WTC11 (cell line): ENCODE measurements at regions not wholly inside any gene's neighbourhood (a gene's known extent, or its start where the extent isn't known, plus 50 kb on each side); places are given as distances from the start of the nearest gene placed in this dataset.

Source experiments
- ATAC-seq: fragments of 200-7000 bp; cut with Tn5 transposase; 2 replicates; pipeline ENCODE4 v1.10.0; 2021; ENCODE audit warnings: mild to moderate bottlenecking, moderate library complexity
- CTCF ChIA-PET: fragments of 300-600 bp; sonication (Branson Sonifier 250); formaldehyde crosslinking; loops from one replicate; lab custom pipeline; 2021; ENCODE audit warnings: antibody characterized with exemption; lab: Charles Lee
- POLR2A ChIA-PET: fragments of 350-600 bp; sonication (Branson Sonifier 250); formaldehyde crosslinking; loops from one replicate; lab custom pipeline; 2021; ENCODE audit warnings: antibody characterized with exemption; lab: Charles Lee
- DNase-seq: peaks from one replicate; pipeline ENCODE4 v3.0.0; 2021; ENCODE audit warnings: low spot score
- H3K27ac Mint-ChIP-seq: 2 replicates; pipeline ENCODE4 v1.8.0; 2021; ENCODE audit warnings: mixed read lengths
- H3K27me3 Mint-ChIP-seq: 2 replicates; pipeline ENCODE4 v1.8.0; 2021; ENCODE audit warnings: low read depth, mild to moderate bottlenecking, moderate library complexity, mixed read lengths
- H3K36me3 Mint-ChIP-seq: 2 replicates; pipeline ENCODE4 v1.8.0; 2021; ENCODE audit warnings: mixed read lengths
- H3K4me1 Mint-ChIP-seq: 2 replicates; pipeline ENCODE4 v1.8.0; 2022; ENCODE audit warnings: mixed read lengths
- H3K4me3 Mint-ChIP-seq: 2 replicates; pipeline ENCODE4 v1.8.0; 2021; ENCODE audit warnings: mild to moderate bottlenecking, moderate library complexity, mixed read lengths
- H3K9me3 Mint-ChIP-seq: 2 replicates; pipeline ENCODE4 v1.8.0; 2021; ENCODE audit warnings: mixed read lengths
- CBFB ChIP-seq: sonication (generic); formaldehyde crosslinking; IDR thresholded peaks from 2 replicates; pipeline ENCODE4 v1.8.1; 2022; ENCODE audit warnings: mild to moderate bottlenecking, low read depth, missing genetic modification reagents
- EMX1 ChIP-seq: fragments of 250-450 bp; sonication (Bioruptor Pico); IDR thresholded peaks from 2 replicates; pipeline ENCODE4 v1.8.0; 2021; ENCODE audit warnings: mild to moderate bottlenecking
- FOXJ3 ChIP-seq: sonication (generic); formaldehyde crosslinking; IDR thresholded peaks from 2 replicates; pipeline ENCODE4 v1.9.0; 2021; ENCODE audit warnings: missing genetic modification reagents, mild to moderate bottlenecking, borderline replicate concordance
- FOXK1 ChIP-seq: sonication (generic); formaldehyde crosslinking; IDR thresholded peaks from 2 replicates; pipeline ENCODE4 v1.8.0; 2022; ENCODE audit warnings: mild to moderate bottlenecking, moderate library complexity, missing genetic modification reagents
- HMGA2 ChIP-seq: fragments of 250-450 bp; sonication (Bioruptor Pico); IDR thresholded peaks from 2 replicates; pipeline ENCODE4 v1.4.0; 2021; ENCODE audit warnings: mild to moderate bottlenecking, moderate library complexity
- MYBL2 ChIP-seq: sonication (generic); formaldehyde crosslinking; IDR thresholded peaks from 2 replicates; pipeline ENCODE4 v1.8.1; 2023; ENCODE audit warnings: mild to moderate bottlenecking, moderate library complexity, missing genetic modification reagents
- RELA ChIP-seq: sonication (generic); formaldehyde crosslinking; IDR thresholded peaks from 2 replicates; pipeline ENCODE4 v1.8.1; 2022; ENCODE audit warnings: missing genetic modification reagents, mild to moderate bottlenecking, borderline replicate concordance
- TEAD4 ChIP-seq: sonication (generic); formaldehyde crosslinking; IDR thresholded peaks from 2 replicates; pipeline ENCODE4 v1.8.0; 2022; ENCODE audit warnings: mild to moderate bottlenecking, missing genetic modification reagents
- TP53 ChIP-seq: sonication (generic); formaldehyde crosslinking; IDR thresholded peaks from 2 replicates; pipeline ENCODE4 v1.8.1; 2023; ENCODE audit warnings: mild to moderate bottlenecking, missing genetic modification reagents
- ZNF121 ChIP-seq: sonication (generic); formaldehyde crosslinking; IDR thresholded peaks from 2 replicates; pipeline ENCODE4 v1.8.0; 2023; ENCODE audit warnings: missing genetic modification reagents
- ZNF138 ChIP-seq: sonication (generic); formaldehyde crosslinking; conservative IDR thresholded peaks from 2 replicates; pipeline ENCODE4 v1.8.1; 2022; ENCODE audit warnings: mild to moderate bottlenecking, moderate library complexity, missing genetic modification reagents
- ZNF232 ChIP-seq: sonication (generic); formaldehyde crosslinking; IDR thresholded peaks from 2 replicates; pipeline ENCODE4 v1.8.0; 2022; ENCODE audit warnings: mild to moderate bottlenecking, missing genetic modification reagents
- ZNF263 ChIP-seq: sonication (generic); formaldehyde crosslinking; IDR thresholded peaks from 2 replicates; pipeline ENCODE4 v1.8.1; 2022; ENCODE audit warnings: low read depth, mild to moderate bottlenecking, moderate library complexity, missing genetic modification reagents
- TF ChIP-seq, protein P1 (sequence below): sonication (generic); formaldehyde crosslinking; IDR thresholded peaks from 2 replicates; pipeline ENCODE4 v1.8.0; 2022; ENCODE audit warnings: missing genetic modification reagents
- TF ChIP-seq, protein P2 (sequence below): sonication (generic); formaldehyde crosslinking; IDR thresholded peaks from 2 replicates; pipeline ENCODE4 v1.8.1; 2023; ENCODE audit warnings: mild to moderate bottlenecking, moderate library complexity, missing genetic modification reagents
- TF ChIP-seq, protein P3 (sequence below): sonication (generic); formaldehyde crosslinking; IDR thresholded peaks from 2 replicates; pipeline ENCODE4 v1.8.1; 2022; ENCODE audit warnings: low read depth, mild to moderate bottlenecking, moderate library complexity, missing genetic modification reagents, borderline replicate concordance
- TF ChIP-seq, protein P4 (sequence below): fragments of 250-450 bp; sonication (Bioruptor Pico); conservative IDR thresholded peaks from 2 replicates; pipeline ENCODE4 v1.9.0; 2021; ENCODE audit warnings: mild to moderate bottlenecking
- TF ChIP-seq, protein P5 (sequence below): sonication (generic); formaldehyde crosslinking; IDR thresholded peaks from 2 replicates; pipeline ENCODE4 v1.8.0; 2023; ENCODE audit warnings: missing genetic modification reagents

DNA sequence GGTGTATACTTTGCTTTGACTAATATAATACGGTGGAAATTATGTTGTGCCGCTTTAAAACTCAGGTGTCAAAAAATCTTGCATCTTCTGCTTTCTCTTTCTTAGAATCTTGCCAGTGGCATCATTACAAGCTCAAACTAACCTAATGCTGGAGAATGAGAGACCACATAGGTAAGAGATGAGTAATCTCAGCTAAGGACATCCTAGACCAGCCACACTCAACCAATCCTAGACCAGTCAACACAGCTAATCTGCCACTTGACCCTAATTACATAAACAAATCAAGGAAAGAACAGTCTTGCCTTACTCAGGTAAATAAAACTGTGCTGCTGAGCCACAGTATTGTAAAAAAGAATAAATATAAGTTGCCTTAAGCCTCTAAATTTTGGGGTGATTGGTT is 1323.9 kb upstream of the SPRY2 start (continued):
- TF ChIP-seq, protein P1, sequence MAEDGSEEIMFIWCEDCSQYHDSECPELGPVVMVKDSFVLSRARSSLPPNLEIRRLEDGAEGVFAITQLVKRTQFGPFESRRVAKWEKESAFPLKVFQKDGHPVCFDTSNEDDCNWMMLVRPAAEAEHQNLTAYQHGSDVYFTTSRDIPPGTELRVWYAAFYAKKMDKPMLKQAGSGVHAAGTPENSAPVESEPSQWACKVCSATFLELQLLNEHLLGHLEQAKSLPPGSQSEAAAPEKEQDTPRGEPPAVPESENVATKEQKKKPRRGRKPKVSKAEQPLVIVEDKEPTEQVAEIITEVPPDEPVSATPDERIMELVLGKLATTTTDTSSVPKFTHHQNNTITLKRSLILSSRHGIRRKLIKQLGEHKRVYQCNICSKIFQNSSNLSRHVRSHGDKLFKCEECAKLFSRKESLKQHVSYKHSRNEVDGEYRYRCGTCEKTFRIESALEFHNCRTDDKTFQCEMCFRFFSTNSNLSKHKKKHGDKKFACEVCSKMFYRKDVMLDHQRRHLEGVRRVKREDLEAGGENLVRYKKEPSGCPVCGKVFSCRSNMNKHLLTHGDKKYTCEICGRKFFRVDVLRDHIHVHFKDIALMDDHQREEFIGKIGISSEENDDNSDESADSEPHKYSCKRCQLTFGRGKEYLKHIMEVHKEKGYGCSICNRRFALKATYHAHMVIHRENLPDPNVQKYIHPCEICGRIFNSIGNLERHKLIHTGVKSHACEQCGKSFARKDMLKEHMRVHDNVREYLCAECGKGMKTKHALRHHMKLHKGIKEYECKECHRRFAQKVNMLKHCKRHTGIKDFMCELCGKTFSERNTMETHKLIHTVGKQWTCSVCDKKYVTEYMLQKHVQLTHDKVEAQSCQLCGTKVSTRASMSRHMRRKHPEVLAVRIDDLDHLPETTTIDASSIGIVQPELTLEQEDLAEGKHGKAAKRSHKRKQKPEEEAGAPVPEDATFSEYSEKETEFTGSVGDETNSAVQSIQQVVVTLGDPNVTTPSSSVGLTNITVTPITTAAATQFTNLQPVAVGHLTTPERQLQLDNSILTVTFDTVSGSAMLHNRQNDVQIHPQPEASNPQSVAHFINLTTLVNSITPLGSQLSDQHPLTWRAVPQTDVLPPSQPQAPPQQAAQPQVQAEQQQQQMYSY (CRISPR knock-in tag) = no peak
- TF ChIP-seq, protein P2, sequence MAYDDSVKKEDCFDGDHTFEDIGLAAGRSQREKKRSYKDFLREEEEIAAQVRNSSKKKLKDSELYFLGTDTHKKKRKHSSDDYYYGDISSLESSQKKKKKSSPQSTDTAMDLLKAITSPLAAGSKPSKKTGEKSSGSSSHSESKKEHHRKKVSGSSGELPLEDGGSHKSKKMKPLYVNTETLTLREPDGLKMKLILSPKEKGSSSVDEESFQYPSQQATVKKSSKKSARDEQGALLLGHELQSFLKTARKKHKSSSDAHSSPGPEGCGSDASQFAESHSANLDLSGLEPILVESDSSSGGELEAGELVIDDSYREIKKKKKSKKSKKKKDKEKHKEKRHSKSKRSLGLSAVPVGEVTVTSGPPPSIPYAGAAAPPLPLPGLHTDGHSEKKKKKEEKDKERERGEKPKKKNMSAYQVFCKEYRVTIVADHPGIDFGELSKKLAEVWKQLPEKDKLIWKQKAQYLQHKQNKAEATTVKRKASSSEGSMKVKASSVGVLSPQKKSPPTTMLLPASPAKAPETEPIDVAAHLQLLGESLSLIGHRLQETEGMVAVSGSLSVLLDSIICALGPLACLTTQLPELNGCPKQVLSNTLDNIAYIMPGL (CRISPR knock-in tag) = no peak
- no peak for TF ChIP-seq FOXK1 (CRISPR knock-in tag)
- no peak for TF ChIP-seq CBFB (CRISPR knock-in tag)
- TF ChIP-seq, all 79 proteins: peak for 0

DNA sequence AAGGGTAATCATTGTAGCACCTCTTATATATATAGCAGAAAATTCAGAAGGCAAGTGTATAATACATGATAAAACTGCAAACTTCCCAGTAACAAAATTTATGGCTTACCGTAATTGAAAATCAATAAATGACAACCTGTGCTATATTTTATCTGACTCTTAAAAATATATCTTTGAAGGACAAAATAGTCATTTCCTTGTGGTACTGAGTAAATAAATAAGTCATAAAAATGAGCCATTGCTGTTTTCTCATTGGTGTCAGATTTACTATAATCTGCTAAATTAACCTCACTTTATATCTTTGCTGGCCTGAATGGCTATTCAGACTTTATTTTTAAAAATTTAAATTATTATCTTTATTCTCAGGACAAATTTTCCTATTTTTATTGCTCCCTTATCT is 1319.1 kb upstream of the SPRY2 start:
- ChIA-PET POLR2A (no interaction called here), CTCF (no interaction called here)
- Mint-ChIP-seq H3K4me1 (peaks cover 10% of the 10 kb centered on the region), H3K36me3 (peaks cover 15% of the 10 kb centered on the region), H3K27me3 (no peaks in the 10 kb centered on the region), H3K4me3 (no peak overlapping the region), H3K27ac (no peak overlapping the region), H3K9me3 (peaks cover 25% of the 10 kb centered on the region)
- DNase-seq (no peak), ATAC-seq (no peak)
- TF ChIP-seq FOXK1 (CRISPR knock-in tag) (no peak), EMX1 (CRISPR knock-in tag) (no peak), ZNF138 (no peak), ZNF121 (no peak), HMGA2 (CRISPR knock-in tag) (no peak), ZNF263 (CRISPR knock-in tag) (no peak), FOXJ3 (CRISPR knock-in tag) (no peak), TP53 (CRISPR knock-in tag) (no peak), CBFB (CRISPR knock-in tag) (no peak), ZNF232 (no peak), MYBL2 (no peak), TEAD4 (no peak), RELA (CRISPR knock-in tag) (no peak)
- TF ChIP-seq, protein P3, sequence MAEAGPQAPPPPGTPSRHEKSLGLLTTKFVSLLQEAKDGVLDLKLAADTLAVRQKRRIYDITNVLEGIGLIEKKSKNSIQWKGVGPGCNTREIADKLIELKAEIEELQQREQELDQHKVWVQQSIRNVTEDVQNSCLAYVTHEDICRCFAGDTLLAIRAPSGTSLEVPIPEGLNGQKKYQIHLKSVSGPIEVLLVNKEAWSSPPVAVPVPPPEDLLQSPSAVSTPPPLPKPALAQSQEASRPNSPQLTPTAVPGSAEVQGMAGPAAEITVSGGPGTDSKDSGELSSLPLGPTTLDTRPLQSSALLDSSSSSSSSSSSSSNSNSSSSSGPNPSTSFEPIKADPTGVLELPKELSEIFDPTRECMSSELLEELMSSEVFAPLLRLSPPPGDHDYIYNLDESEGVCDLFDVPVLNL (CRISPR knock-in tag) = no peak
- TF ChIP-seq, protein P4, sequence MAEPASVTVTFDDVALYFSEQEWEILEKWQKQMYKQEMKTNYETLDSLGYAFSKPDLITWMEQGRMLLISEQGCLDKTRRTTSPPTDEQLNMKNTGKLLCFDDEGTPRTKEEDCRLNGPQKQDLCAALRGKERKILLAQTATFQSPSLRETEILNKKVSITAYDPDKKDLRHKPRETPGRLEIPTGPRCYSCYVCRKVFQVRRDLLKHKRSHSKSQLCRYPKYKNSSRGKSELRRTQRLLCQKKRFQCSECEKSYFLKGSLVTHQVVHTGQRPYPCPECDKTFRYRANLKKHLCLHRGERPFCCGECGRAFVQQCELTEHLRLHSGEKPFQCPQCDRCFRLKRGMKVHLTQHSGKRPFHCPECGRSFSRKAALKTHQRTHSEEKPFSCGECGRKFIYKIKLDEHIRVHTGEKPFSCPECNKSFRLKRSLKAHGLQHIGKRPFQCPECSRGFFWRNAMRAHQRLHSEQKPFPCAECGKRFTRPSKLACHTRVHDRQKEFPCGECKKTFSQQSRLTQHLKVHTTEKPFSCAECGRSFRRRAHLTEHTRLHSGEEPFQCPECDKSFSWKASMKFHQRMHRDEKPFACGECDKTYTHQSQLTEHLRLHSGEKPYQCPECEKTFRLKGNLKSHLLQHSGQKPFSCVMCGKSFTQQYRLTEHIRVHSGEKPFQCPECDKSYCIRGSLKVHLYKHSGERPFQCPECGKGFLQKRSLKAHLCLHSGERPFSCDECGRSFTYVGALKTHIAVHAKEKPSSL (CRISPR knock-in tag) = no peak
- TF ChIP-seq, protein P5, sequence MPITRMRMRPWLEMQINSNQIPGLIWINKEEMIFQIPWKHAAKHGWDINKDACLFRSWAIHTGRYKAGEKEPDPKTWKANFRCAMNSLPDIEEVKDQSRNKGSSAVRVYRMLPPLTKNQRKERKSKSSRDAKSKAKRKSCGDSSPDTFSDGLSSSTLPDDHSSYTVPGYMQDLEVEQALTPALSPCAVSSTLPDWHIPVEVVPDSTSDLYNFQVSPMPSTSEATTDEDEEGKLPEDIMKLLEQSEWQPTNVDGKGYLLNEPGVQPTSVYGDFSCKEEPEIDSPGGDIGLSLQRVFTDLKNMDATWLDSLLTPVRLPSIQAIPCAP (CRISPR knock-in tag) = no peak
